ENCODE measurements at regions not wholly inside any gene's neighbourhood (a gene's known extent, or its start where the extent isn't known, plus 50 kb on each side); places are given as distances from the start of the nearest gene placed in this dataset.

GRCh38 chr11:100612766-100613165 lies 74.3 kb upstream of the ARHGAP42 start:
- Mint-ChIP-seq H3K27me3 (ENCODE audit: low read depth, poor library complexity) (peaks cover 9% of the 10 kb centered on the region), H3K4me1 (no peaks in the 10 kb centered on the region), H3K36me3 (ENCODE audit: low read depth) (no peaks in the 10 kb centered on the region), H3K9me3 (peaks cover 4% of the 10 kb centered on the region), H3K4me3 (no peak overlapping the region), H3K27ac (no peak overlapping the region)
- DNase-seq, result no peak
- TF ChIP-seq, protein P1, sequence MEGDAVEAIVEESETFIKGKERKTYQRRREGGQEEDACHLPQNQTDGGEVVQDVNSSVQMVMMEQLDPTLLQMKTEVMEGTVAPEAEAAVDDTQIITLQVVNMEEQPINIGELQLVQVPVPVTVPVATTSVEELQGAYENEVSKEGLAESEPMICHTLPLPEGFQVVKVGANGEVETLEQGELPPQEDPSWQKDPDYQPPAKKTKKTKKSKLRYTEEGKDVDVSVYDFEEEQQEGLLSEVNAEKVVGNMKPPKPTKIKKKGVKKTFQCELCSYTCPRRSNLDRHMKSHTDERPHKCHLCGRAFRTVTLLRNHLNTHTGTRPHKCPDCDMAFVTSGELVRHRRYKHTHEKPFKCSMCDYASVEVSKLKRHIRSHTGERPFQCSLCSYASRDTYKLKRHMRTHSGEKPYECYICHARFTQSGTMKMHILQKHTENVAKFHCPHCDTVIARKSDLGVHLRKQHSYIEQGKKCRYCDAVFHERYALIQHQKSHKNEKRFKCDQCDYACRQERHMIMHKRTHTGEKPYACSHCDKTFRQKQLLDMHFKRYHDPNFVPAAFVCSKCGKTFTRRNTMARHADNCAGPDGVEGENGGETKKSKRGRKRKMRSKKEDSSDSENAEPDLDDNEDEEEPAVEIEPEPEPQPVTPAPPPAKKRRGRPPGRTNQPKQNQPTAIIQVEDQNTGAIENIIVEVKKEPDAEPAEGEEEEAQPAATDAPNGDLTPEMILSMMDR (IDR thresholded peaks at IDR 0.05), result no peak

- H3K36me3 Mint-ChIP-seq (ENCODE audit: low read depth), result peaks cover 15% of the 10 kb centered on the region
- H3K27ac Mint-ChIP-seq, result no peak overlapping the region
- no peaks in the 10 kb centered on the region for H3K27me3 Mint-ChIP-seq (ENCODE audit: low read depth, poor library complexity)
- H3K4me1 Mint-ChIP-seq, result peaks cover 10% of the 10 kb centered on the region
- no peak overlapping the region for H3K4me3 Mint-ChIP-seq
- TF ChIP-seq, protein P1 (IDR thresholded peaks at IDR 0.05), result no peak
- H3K9me3 Mint-ChIP-seq, result peaks cover 26% of the 10 kb centered on the region
- no peak for DNase-seq
These were observed 68.2 kb upstream of the ARHGAP42 start for GRCh38 chr11:100618914-100619313.

- TF ChIP-seq, protein P1 (IDR thresholded peaks at IDR 0.05), result no peak
- Mint-ChIP-seq H3K27me3 (ENCODE audit: low read depth, poor library complexity) (peaks cover under 1% of the 10 kb centered on the region), H3K4me1 (peaks cover 10% of the 10 kb centered on the region), H3K4me3 (no peak overlapping the region), H3K9me3 (peaks cover 32% of the 10 kb centered on the region), H3K27ac (no peak overlapping the region), H3K36me3 (ENCODE audit: low read depth) (peaks cover 21% of the 10 kb centered on the region)
- DNase-seq, result no peak
These were observed 67.6 kb upstream of the ARHGAP42 start for GRCh38 chr11:100619484-100619883.

- peaks cover 37% of the 10 kb centered on the region for H3K9me3 Mint-ChIP-seq
- TF ChIP-seq, protein P1 (IDR thresholded peaks at IDR 0.05), result no peak
- H3K4me3 Mint-ChIP-seq, result no peak overlapping the region
- DNase-seq, result no peak
- H3K4me1 Mint-ChIP-seq, result peaks cover 14% of the 10 kb centered on the region
- peaks cover 23% of the 10 kb centered on the region for H3K36me3 Mint-ChIP-seq (ENCODE audit: low read depth)
- no peak overlapping the region for H3K27ac Mint-ChIP-seq
- H3K27me3 Mint-ChIP-seq (ENCODE audit: low read depth, poor library complexity), result peaks cover 2% of the 10 kb centered on the region
These were observed 64.7 kb upstream of the ARHGAP42 start for GRCh38 chr11:100622404-100622803.

- Mint-ChIP-seq H3K4me3 (no peak overlapping the region), H3K9me3 (peaks cover 37% of the 10 kb centered on the region), H3K4me1 (peaks cover 9% of the 10 kb centered on the region), H3K27ac (peak overlapping the region; percentile 5), H3K27me3 (ENCODE audit: low read depth, poor library complexity) (peaks cover 2% of the 10 kb centered on the region), H3K36me3 (ENCODE audit: low read depth) (peaks cover 23% of the 10 kb centered on the region)
- TF ChIP-seq, protein P1 (IDR thresholded peaks at IDR 0.05), result no peak
- DNase-seq, result no peak
These were observed 62.7 kb upstream of the ARHGAP42 start for GRCh38 chr11:100624346-100624745.

- Mint-ChIP-seq H3K4me1 (peaks cover 5% of the 10 kb centered on the region), H3K9me3 (peaks cover 37% of the 10 kb centered on the region), H3K27ac (peak overlapping the region; percentile 76), H3K4me3 (no peak overlapping the region), H3K36me3 (ENCODE audit: low read depth) (peaks cover 23% of the 10 kb centered on the region), H3K27me3 (ENCODE audit: low read depth, poor library complexity) (peaks cover 2% of the 10 kb centered on the region)
- TF ChIP-seq, protein P1 (IDR thresholded peaks at IDR 0.05), result no peak
- peak; percentile 25 for DNase-seq
These were observed 62.0 kb upstream of the ARHGAP42 start for GRCh38 chr11:100625041-100625440.
